Kidney (tissue), 13 donors: ENCODE measurements at regions not wholly inside any gene's neighbourhood (a gene's known extent, or its start where the extent isn't known, plus 50 kb on each side); places are given as distances from the start of the nearest gene placed in this dataset.

Experiments used
- DNase-seq, 5 donors: peaks; one replicate each; pipeline ENCODE4 v3.0.0-alpha.2; 2013 to 2020
- FAIRE-seq: peaks from 2 replicates; lab custom pipeline; 2012; peaks lifted over from hg19 to GRCh38; lab: Jason Lieb, UNC
- H3K27ac ChIP-seq, 2 donors: one replicate each; pipeline ENCODE4 v1.7.0; 2013; ENCODE audit warnings: low read depth in 2 of 2, low read length in 2 of 2, inconsistent platforms in 1 of 2
- H3K27me3 ChIP-seq: one replicate; pipeline ENCODE4 v1.7.1; 2013; ENCODE audit warnings: low read length, inconsistent platforms; ENCODE audit not compliant: control insufficient read depth, insufficient read depth
- H3K36me3 ChIP-seq, 3 donors: one replicate each; pipeline versions ENCODE4 v1.7.0 to v1.7.1; 2013; ENCODE audit warnings: low read length in 3 of 3, control low read depth in 1 of 3, inconsistent platforms in 1 of 3; ENCODE audit not compliant: insufficient read depth in 3 of 3, control insufficient read depth in 2 of 3
- H3K4me1 ChIP-seq, 3 donors: one replicate each; pipeline versions ENCODE4 v1.7.0 to v1.7.1; 2013; ENCODE audit warnings: low read length in 3 of 3, inconsistent platforms in 1 of 3, low read depth in 1 of 3; ENCODE audit not compliant: control insufficient read depth in 2 of 3, insufficient read depth in 2 of 3
- H3K4me3 ChIP-seq, 3 donors: one replicate each; pipeline versions ENCODE4 v1.7.0 to v1.8.1; 2013; ENCODE audit warnings: low read length in 3 of 3, control low read depth in 1 of 3, inconsistent platforms in 1 of 3
- H3K9ac ChIP-seq, 3 donors: one replicate each; pipeline versions ENCODE4 v1.7.0 to v1.7.1; 2013; ENCODE audit warnings: low read length in 3 of 3, control low read depth in 1 of 3, inconsistent platforms in 1 of 3
- H3K9me3 ChIP-seq, 3 donors: one replicate each; pipeline versions ENCODE4 v1.7.0 to v1.7.1; 2013; ENCODE audit warnings: low read length in 3 of 3, control low read depth in 1 of 3, inconsistent platforms in 1 of 3; ENCODE audit not compliant: control insufficient read depth in 2 of 3, insufficient read depth in 1 of 3
- CTCF ChIP-seq: IDR thresholded peaks from 3 replicates; pipeline ENCODE4 v1.5.1; 2012; ENCODE audit warnings: mild to moderate bottlenecking, moderate library complexity, borderline replicate concordance; ENCODE audit not compliant: insufficient read depth; ENCODE audit errors: extremely low read depth
- intact Hi-C: fragments of 100-400 bp; cut with DNase I; formaldehyde crosslinking; loops from one replicate; pipeline ENCODE4 v1.11.1; 2022
- donor health status: control.
- donor health status: control.
- donor health status: control.
- donor health status: control.
- donor health status: control.
- donor health status: DM: yes; HTN: yes; CAD: no.
- donor health status: Normal renal cell carcinoma (clear cell type).

GRCh38 chr10:129093641-129094040 lies 373.4 kb upstream of the MGMT start:
- no peak for DNase-seq
- Histone ChIP-seq H3K4me1 (no peaks in the 10 kb centered on the region), H3K27ac (no peak overlapping the region), H3K9me3 (no peaks in the 10 kb centered on the region), H3K27me3 (no peaks in the 10 kb centered on the region), H3K9ac (no peak overlapping the region), H3K36me3 (no peaks in the 10 kb centered on the region), H3K4me3 (no peak overlapping the region)
- intact Hi-C loops, result no loop called here
- no peak for TF ChIP-seq CTCF
- no peak for FAIRE-seq

- Histone ChIP-seq H3K9ac (no peak overlapping the region), H3K4me3 (no peak overlapping the region), H3K27ac (no peak overlapping the region), H3K9me3 (no peaks in the 10 kb centered on the region), H3K4me1 (no peaks in the 10 kb centered on the region), H3K27me3 (no peaks in the 10 kb centered on the region), H3K36me3 (no peaks in the 10 kb centered on the region)
- intact Hi-C loops, result no loop called here
- TF ChIP-seq CTCF, result no peak
- DNase-seq, result no peak
- FAIRE-seq, result no peak
Observed at GRCh38 chr10:129094233-129094632, 372.8 kb upstream of the MGMT start.

GRCh38 chr10:129094861-129095260 lies 372.2 kb upstream of the MGMT start:
- Histone ChIP-seq H3K4me3 (no peak overlapping the region), H3K9ac (no peak overlapping the region), H3K4me1 (no peaks in the 10 kb centered on the region), H3K9me3 (no peaks in the 10 kb centered on the region), H3K27me3 (no peaks in the 10 kb centered on the region), H3K27ac (no peak overlapping the region), H3K36me3 (no peaks in the 10 kb centered on the region)
- no peak for FAIRE-seq
- no peak for DNase-seq
- intact Hi-C loops, result no loop called here
- no peak for TF ChIP-seq CTCF

- Histone ChIP-seq H3K27me3 (no peaks in the 10 kb centered on the region), H3K27ac (no peak overlapping the region), H3K4me1 (no peaks in the 10 kb centered on the region), H3K36me3 (no peaks in the 10 kb centered on the region), H3K9me3 (no peaks in the 10 kb centered on the region), H3K4me3 (no peak overlapping the region), H3K9ac (no peak overlapping the region)
- intact Hi-C loops, result no loop called here
- no peak for TF ChIP-seq CTCF
- FAIRE-seq, result no peak
- DNase-seq, result peak in 1 of 5 donors; percentile 33
Observed at GRCh38 chr10:129095680-129096064, 371.4 kb upstream of the MGMT start.
